OCI-LY7 (cell line): ENCODE measurements at regions not wholly inside any gene's neighbourhood (a gene's known extent, or its start where the extent isn't known, plus 50 kb on each side); places are given as distances from the start of the nearest gene placed in this dataset.

ENCODE experiments used
- CTCF ChIP-seq: fragments of 200-600 bp; sonication (generic); conservative IDR thresholded peaks from 2 replicates; pipeline ENCODE4 v1.5.1; 2014; ENCODE audit warnings: mild to moderate bottlenecking, antibody characterized with exemption, low read length, moderate library complexity, mixed read lengths
- EZH2phosphoT487 ChIP-seq: fragments of 200-600 bp; sonication (generic); IDR thresholded peaks from 2 replicates; pipeline ENCODE4 v1.6.1; 2018; ENCODE audit warnings: low read depth, borderline replicate concordance, mild to moderate bottlenecking, mixed run types, antibody characterized with exemption, low read length, moderate library complexity, mixed read lengths

GRCh38 chr10:43930777-43931176 is 282.1 kb upstream of the ZNF32 start:
- TF ChIP-seq CTCF (no peak), EZH2phosphoT487 (no peak)
